CD4-positive, alpha-beta memory T cell (primary cell): ENCODE measurements at regions not wholly inside any gene's neighbourhood (a gene's known extent, or its start where the extent isn't known, plus 50 kb on each side); places are given as distances from the start of the nearest gene placed in this dataset.
A peak's percentile ranks its signal among the peaks of the same experiment; 100 is the strongest.

ENCODE experiments used
- CTCF ChIA-PET: fragments of 350-600 bp; sonication (Branson Sonifier 250); formaldehyde crosslinking; loops from one replicate; lab custom pipeline; 2021; ENCODE audit warnings: inconsistent platforms; ENCODE audit not compliant: partially characterized antibody; lab: Charles Lee
- POLR2A ChIA-PET: fragments of 350-600 bp; sonication (Branson Sonifier 250); formaldehyde crosslinking; loops from one replicate; lab custom pipeline; 2021; ENCODE audit not compliant: partially characterized antibody; lab: Charles Lee
- DNase-seq, 5 donors: peaks; one replicate each; pipeline versions ENCODE4 v3.0.0 to v3.0.0-alpha.2; 2020 to 2022; ENCODE audit warnings: mixed read lengths in 1 of 5
- H3K27ac ChIP-seq: one replicate; pipeline ENCODE4 v1.7.0; 2013; ENCODE audit warnings: low read depth, low read length
- H3K27me3 ChIP-seq: 2 replicates; pipeline ENCODE4 v1.7.0; 2013; ENCODE audit warnings: mild to moderate bottlenecking, low read length, moderate library complexity; ENCODE audit not compliant: insufficient read depth
- H3K36me3 ChIP-seq: 2 replicates; pipeline ENCODE4 v1.7.0; 2013; ENCODE audit warnings: mild to moderate bottlenecking, low read length, moderate library complexity; ENCODE audit not compliant: insufficient read depth
- H3K4me1 ChIP-seq: 2 replicates; pipeline ENCODE4 v1.7.0; 2013; ENCODE audit warnings: mild to moderate bottlenecking, low read length, moderate library complexity; ENCODE audit not compliant: insufficient read depth
- H3K4me3 ChIP-seq, 2 donors: one replicate each; pipeline ENCODE4 v1.7.0; 2013; ENCODE audit warnings: low read length in 2 of 2, mild to moderate bottlenecking in 1 of 2
- H3K9me3 ChIP-seq, 2 donors: one replicate each; pipeline ENCODE4 v1.7.0; 2013; ENCODE audit warnings: low read length in 2 of 2, control low read depth in 1 of 2; ENCODE audit not compliant: control insufficient read depth in 1 of 2
- H3K27ac Mint-ChIP-seq, 7 donors: one replicate each; pipeline ENCODE4 v1.8.0; 2020 to 2021; ENCODE audit warnings: mixed read lengths in 7 of 7, mild to moderate bottlenecking in 6 of 7, inconsistent platforms in 3 of 7, moderate library complexity in 3 of 7
- H3K27me3 Mint-ChIP-seq, 2 donors: one replicate each; pipeline ENCODE4 v1.8.0; 2020 to 2021; ENCODE audit warnings: mixed read lengths in 2 of 2
- H3K36me3 Mint-ChIP-seq, 2 donors: one replicate each; pipeline ENCODE4 v1.8.0; 2020 to 2021; ENCODE audit warnings: mixed read lengths in 2 of 2, inconsistent platforms in 1 of 2, mild to moderate bottlenecking in 1 of 2
- H3K4me1 Mint-ChIP-seq, 4 donors: one replicate each; pipeline ENCODE4 v1.8.0; 2020 to 2021; ENCODE audit warnings: mixed read lengths in 4 of 4, mild to moderate bottlenecking in 1 of 4
- H3K4me3 Mint-ChIP-seq, 8 donors: one replicate each; pipeline ENCODE4 v1.8.0; 2020 to 2021; ENCODE audit warnings: mixed read lengths in 8 of 8, mild to moderate bottlenecking in 7 of 8, moderate library complexity in 6 of 8, inconsistent platforms in 3 of 8
- H3K9me3 Mint-ChIP-seq, 8 donors: one replicate each; pipeline ENCODE4 v1.8.0; 2020 to 2021; ENCODE audit warnings: mixed read lengths in 8 of 8, mild to moderate bottlenecking in 5 of 8, inconsistent platforms in 3 of 8, moderate library complexity in 1 of 8
- intact Hi-C: fragments of 100-400 bp; cut with micrococcal nuclease; formaldehyde crosslinking; loops from one replicate; pipeline ENCODE4 v1.15.1; 2023

DNA sequence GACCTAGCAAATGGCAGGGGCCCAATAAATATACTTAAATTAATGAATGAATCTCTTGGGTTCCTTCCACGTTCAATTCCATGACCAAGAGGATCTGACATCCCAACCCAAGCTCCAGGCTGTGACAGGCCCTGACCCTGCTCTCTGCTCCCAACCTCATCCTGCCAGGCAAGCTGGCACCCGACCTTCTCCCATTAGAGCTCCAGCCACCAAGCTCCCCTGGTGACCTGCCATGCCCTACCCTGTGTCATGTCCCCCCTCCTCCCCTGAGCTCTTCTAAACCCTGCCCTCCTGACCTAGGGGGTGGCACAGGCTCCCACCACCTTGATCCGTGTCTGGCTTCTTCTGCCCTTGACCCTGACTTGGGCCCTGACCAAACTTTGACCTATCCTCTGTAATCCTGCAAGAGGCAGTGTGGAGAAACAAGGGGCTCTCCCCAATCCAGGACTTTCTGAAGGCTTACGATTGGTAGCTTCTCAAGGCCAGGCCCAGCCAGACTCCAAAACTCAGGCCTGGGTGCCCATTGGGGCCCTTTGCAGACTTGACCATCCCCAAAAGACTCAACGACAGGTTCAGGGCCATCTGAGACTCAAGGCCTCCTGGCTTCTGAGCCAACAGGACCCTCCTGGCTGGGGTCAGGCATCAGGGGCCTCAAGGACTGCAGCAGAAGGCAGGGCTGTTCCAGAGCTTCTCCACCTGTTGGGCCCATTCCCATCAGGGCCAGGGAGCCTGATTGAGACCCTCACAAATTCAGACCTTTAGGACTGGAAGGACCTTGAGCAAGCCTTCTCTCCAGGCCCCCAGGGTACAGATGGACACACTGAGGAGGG lies 249.0 kb downstream of the PTPRU start:
- no peak overlapping the region for H3K27ac ChIP-seq
- H3K4me3 ChIP-seq, result no peak overlapping the region
- POLR2A ChIA-PET, result no interaction called here
- Mint-ChIP-seq H3K4me1 (no peaks in the 10 kb centered on the region), H3K4me3 (no peak overlapping the region), H3K36me3 (no peaks in the 10 kb centered on the region), H3K27me3 (peaks cover 9 to 15% of the 10 kb centered on the region in 2 donors), H3K9me3 (peaks cover 0 to 3% (median 0%) of the 10 kb centered on the region in 8 donors), H3K27ac (no peak overlapping the region)
- DNase-seq, result no peak
- H3K36me3 ChIP-seq, result no peaks in the 10 kb centered on the region
- intact Hi-C loops, result no loop called here
- no peaks in the 10 kb centered on the region for H3K27me3 ChIP-seq
- CTCF ChIA-PET, result no interaction called here
- H3K9me3 ChIP-seq, result no peaks in the 10 kb centered on the region
- no peaks in the 10 kb centered on the region for H3K4me1 ChIP-seq

DNA sequence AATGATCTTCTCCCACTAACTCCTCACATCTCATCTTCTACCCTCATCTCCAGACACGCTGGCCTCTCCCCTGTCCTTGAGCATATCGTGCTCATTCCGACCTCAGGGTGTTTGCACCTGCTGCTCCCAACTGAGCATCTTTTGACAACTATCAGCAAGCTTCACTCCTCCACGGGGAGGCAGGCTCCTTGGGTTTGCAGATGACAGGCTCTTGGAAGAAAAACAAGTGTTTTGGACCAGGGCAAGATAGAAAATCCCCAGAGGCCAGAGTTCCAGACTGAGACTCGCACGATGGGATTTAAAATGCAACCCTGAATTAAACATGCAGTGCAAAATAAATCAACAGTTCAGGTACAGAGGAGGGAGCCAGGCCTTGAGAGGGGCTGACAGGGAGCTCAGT lies 246.7 kb downstream of the PTPRU start:
- CTCF ChIA-PET, result no interaction called here

DNA sequence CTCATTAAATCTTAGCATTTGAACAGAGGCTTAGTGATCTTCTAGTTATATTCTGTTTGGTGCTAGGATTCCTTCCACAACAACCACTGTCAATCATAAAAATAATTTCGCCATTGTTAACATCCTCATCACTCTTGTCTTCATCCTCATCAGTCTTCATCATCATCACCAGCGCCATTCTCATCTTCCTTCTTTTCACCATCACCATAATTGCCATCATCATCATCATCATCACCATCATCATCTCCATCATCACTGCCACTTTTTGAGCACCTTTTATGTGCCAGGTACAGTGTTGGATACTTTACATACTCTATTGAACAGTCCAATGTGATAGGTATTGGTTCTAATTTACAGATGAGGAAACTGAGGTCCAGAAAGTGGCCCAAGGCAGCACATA lies 245.7 kb downstream of the PTPRU start:
- H3K9me3 Mint-ChIP-seq, result peaks cover 0 to 3% (median 0%) of the 10 kb centered on the region in 8 donors
- Histone ChIP-seq H3K27ac (no peak overlapping the region), H3K4me3 (no peak overlapping the region), H3K4me1 (no peaks in the 10 kb centered on the region), H3K9me3 (no peaks in the 10 kb centered on the region), H3K27me3 (no peaks in the 10 kb centered on the region), H3K36me3 (no peaks in the 10 kb centered on the region)
- POLR2A ChIA-PET, result no interaction called here
- H3K27ac Mint-ChIP-seq, result no peak overlapping the region
- H3K36me3 Mint-ChIP-seq, result no peaks in the 10 kb centered on the region
- no peaks in the 10 kb centered on the region for H3K4me1 Mint-ChIP-seq
- CTCF ChIA-PET, result no interaction called here
- peaks cover 15 to 16% of the 10 kb centered on the region in 2 donors for H3K27me3 Mint-ChIP-seq
- no peak for DNase-seq
- H3K4me3 Mint-ChIP-seq, result peak overlapping the region in 1 of 8 donors; percentile 3
- intact Hi-C loops, result no loop called here

More for the DNA sequence above, 246.7 kb downstream of the PTPRU start:
- H3K9me3 ChIP-seq, result no peaks in the 10 kb centered on the region
- intact Hi-C loops, result no loop called here
- H3K4me3 ChIP-seq, result no peak overlapping the region
- H3K4me1 ChIP-seq, result no peaks in the 10 kb centered on the region
- DNase-seq, result no peak
- POLR2A ChIA-PET, result no interaction called here
- H3K4me3 Mint-ChIP-seq, result no peak overlapping the region
- peaks cover 0 to 3% (median 0%) of the 10 kb centered on the region in 8 donors for H3K9me3 Mint-ChIP-seq
- no peaks in the 10 kb centered on the region for H3K36me3 ChIP-seq
- no peaks in the 10 kb centered on the region for H3K27me3 ChIP-seq
- H3K27me3 Mint-ChIP-seq, result peaks cover 11 to 17% of the 10 kb centered on the region in 2 donors
- H3K27ac Mint-ChIP-seq, result no peak overlapping the region
- no peaks in the 10 kb centered on the region for H3K36me3 Mint-ChIP-seq
- no peaks in the 10 kb centered on the region for H3K4me1 Mint-ChIP-seq
- H3K27ac ChIP-seq, result no peak overlapping the region

DNA sequence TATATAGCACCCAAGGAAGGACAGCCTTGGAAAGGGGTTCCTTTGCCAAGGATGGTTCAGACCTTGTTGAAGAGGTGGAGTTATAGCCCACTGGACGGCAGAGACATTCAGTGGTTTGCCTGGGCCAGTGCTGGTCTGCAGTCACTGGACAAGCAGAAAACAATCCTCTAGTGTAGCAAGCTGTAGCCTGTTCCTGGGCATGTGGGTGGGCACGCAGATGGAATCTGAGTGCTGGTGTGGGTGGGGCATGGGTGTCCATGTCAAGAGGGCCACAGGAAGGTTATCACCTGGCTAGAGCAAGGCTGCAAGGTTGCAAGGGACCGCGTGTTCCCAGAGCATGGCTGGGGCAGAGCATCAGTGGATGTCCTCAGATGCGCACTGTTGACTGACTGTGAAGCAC lies 244.7 kb downstream of the PTPRU start:
- Histone ChIP-seq H3K4me3 (no peak overlapping the region), H3K27ac (no peak overlapping the region), H3K27me3 (no peaks in the 10 kb centered on the region), H3K9me3 (no peaks in the 10 kb centered on the region), H3K36me3 (no peaks in the 10 kb centered on the region), H3K4me1 (no peaks in the 10 kb centered on the region)
- H3K9me3 Mint-ChIP-seq, result peaks cover 0 to 2% (median 0%) of the 10 kb centered on the region in 8 donors
- intact Hi-C loops, result no loop called here
- POLR2A ChIA-PET, result no interaction called here
- CTCF ChIA-PET, result no interaction called here
- DNase-seq, result no peak
- H3K36me3 Mint-ChIP-seq, result no peaks in the 10 kb centered on the region
- peaks cover 18 to 21% of the 10 kb centered on the region in 2 donors for H3K27me3 Mint-ChIP-seq
- no peak overlapping the region for H3K27ac Mint-ChIP-seq
- H3K4me3 Mint-ChIP-seq, result no peak overlapping the region
- H3K4me1 Mint-ChIP-seq, result no peaks in the 10 kb centered on the region

DNA sequence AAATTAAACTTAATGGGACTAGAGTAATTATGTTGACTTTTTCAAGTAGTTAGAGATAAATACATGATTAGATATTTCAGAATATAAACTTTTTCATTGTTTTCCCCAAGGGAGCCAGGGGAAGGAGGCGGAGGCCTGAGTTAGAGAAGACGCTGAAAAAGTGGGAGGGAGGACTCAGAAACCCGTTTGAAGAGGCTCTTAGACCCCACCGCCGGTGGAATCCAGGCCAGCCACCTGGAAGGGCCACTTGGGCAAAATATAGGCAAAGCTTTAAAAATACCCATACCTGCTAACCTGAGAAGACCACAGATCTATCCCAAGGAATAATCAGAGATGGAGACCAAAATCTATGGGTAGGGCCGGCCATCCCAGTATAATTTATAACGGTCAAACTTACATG lies 242.6 kb downstream of the PTPRU start:
- intact Hi-C loops, result no loop called here
- Histone ChIP-seq H3K4me3 (no peak overlapping the region), H3K36me3 (no peaks in the 10 kb centered on the region), H3K9me3 (no peaks in the 10 kb centered on the region), H3K27me3 (peaks cover 6% of the 10 kb centered on the region), H3K4me1 (no peaks in the 10 kb centered on the region), H3K27ac (no peak overlapping the region)
- H3K36me3 Mint-ChIP-seq, result no peaks in the 10 kb centered on the region
- DNase-seq, result no peak
- peaks cover 0 to 2% (median 0%) of the 10 kb centered on the region in 8 donors for H3K9me3 Mint-ChIP-seq
- H3K4me1 Mint-ChIP-seq, result no peaks in the 10 kb centered on the region
- H3K27ac Mint-ChIP-seq, result no peak overlapping the region
- H3K4me3 Mint-ChIP-seq, result no peak overlapping the region
- POLR2A ChIA-PET, result no interaction called here
- CTCF ChIA-PET, result no interaction called here
- H3K27me3 Mint-ChIP-seq, result peaks cover 27 to 28% of the 10 kb centered on the region in 2 donors

DNA sequence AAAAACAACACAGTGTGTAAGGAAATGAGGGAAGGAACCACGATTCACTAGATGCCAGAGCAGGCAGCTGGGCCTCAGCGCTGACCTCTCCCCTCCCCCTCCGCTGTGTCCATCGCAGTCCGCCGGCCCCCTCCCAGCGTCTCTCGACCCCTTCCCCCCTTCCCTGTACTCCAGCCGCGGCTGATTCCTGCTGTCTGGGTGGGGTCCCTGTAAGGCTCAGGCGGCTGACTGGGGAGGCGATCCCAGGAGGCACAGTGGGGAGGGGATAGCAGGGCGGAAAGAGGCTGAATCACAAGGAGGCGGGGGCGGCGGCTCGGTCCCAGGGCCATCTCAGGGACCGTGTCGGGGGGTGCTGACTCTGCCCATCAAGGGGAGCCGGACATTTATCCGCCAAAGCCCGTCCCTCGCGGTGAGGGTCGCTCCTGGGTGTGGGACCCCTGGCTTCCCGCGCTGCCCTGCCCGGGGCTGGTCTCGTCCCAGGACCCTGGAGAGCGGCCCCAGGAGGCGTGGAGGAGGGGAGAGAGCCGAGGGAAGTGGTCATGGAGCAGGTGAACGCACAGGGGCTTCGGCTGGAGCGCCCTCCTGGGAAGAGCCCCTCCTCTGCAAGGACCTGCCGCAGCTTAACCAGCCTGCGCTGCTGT lies 241.9 kb downstream of the PTPRU start:
- no peaks in the 10 kb centered on the region for H3K4me1 Mint-ChIP-seq
- no peak overlapping the region for H3K27ac Mint-ChIP-seq
- ChIA-PET POLR2A (no interaction called here), CTCF (no interaction called here)
- Histone ChIP-seq H3K27me3 (peaks cover 6% of the 10 kb centered on the region), H3K36me3 (no peaks in the 10 kb centered on the region), H3K27ac (no peak overlapping the region), H3K4me3 (no peak overlapping the region), H3K4me1 (no peaks in the 10 kb centered on the region), H3K9me3 (no peaks in the 10 kb centered on the region)
- peaks cover 0 to 2% (median 0%) of the 10 kb centered on the region in 8 donors for H3K9me3 Mint-ChIP-seq
- no peaks in the 10 kb centered on the region for H3K36me3 Mint-ChIP-seq
- H3K4me3 Mint-ChIP-seq, result no peak overlapping the region
- intact Hi-C loops, result no loop called here
- no peak for DNase-seq
- peaks cover 27 to 28% of the 10 kb centered on the region in 2 donors for H3K27me3 Mint-ChIP-seq

DNA sequence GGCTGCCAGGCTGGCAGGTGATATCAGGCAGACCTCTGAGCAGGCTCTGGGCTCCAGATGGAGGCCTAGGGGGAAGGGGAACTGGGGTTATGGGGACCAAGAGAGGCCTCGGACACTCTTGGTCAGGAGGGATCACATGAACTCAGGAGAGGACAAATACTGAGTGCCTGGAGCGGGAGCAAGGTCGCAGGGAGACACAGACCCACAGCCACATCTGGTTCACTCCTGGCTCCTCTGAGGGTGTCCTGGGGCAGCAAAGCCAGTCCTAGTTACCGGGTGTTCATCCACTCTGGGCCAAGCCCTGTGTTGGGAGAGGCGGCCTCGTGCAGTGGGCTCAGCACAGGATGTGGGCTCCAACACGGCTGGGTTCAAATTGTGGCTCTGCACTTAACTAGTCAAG lies 239.0 kb downstream of the PTPRU start:
- H3K36me3 ChIP-seq, result no peaks in the 10 kb centered on the region

More for the DNA sequence above, 239.0 kb downstream of the PTPRU start:
- ChIA-PET POLR2A (no interaction called here), CTCF (no interaction called here)
- Mint-ChIP-seq H3K36me3 (no peaks in the 10 kb centered on the region), H3K4me3 (no peak overlapping the region), H3K9me3 (peaks cover 0 to 2% (median 0%) of the 10 kb centered on the region in 8 donors), H3K27me3 (peaks cover 29 to 32% of the 10 kb centered on the region in 2 donors), H3K27ac (no peak overlapping the region), H3K4me1 (no peaks in the 10 kb centered on the region)
- Histone ChIP-seq H3K9me3 (no peaks in the 10 kb centered on the region), H3K4me1 (no peaks in the 10 kb centered on the region), H3K27me3 (peaks cover 6% of the 10 kb centered on the region), H3K27ac (no peak overlapping the region), H3K4me3 (no peak overlapping the region)
- intact Hi-C loops, result no loop called here
- DNase-seq, result no peak
